Panc1 (cell line): ENCODE measurements at regions not wholly inside any gene's neighbourhood (a gene's known extent, or its start where the extent isn't known, plus 50 kb on each side); places are given as distances from the start of the nearest gene placed in this dataset.

Experiments
- ATAC-seq: fragments of 200-7000 bp; cut with Tn5 transposase; 2 replicates; pipeline ENCODE4 v1.9.1; 2020; ENCODE audit warnings: mild to moderate bottlenecking, moderate library complexity
- BruUV-seq: library from RNA; stranded (reverse); fragments of 400-500 nt; replicated peaks from 2 replicates; lab custom pipeline; 2021; lab: Mats Ljungman, UMichigan
- CTCF ChIA-PET: fragments of 300-600 bp; sonication (Branson Sonifier 250); formaldehyde crosslinking; loops from one replicate; lab custom pipeline; 2022; ENCODE audit warnings: antibody characterized with exemption; lab: Charles Lee
- POLR2A ChIA-PET: fragments of 300-600 bp; sonication (Branson Sonifier 250); formaldehyde crosslinking; loops from one replicate; lab custom pipeline; 2022; ENCODE audit warnings: antibody characterized with exemption; lab: Charles Lee
- DNase-seq: peaks from one replicate; pipeline ENCODE4 v3.0.0-alpha.2; 2010; ENCODE audit warnings: low read depth, low spot score
- H3K27ac ChIP-seq: 2 replicates; pipeline ENCODE4 v1.5.1; 2011; ENCODE audit warnings: mild to moderate bottlenecking, low read length, inconsistent platforms
- H3K27me3 ChIP-seq: fragments of 200-500 bp; sonication (Bioruptor generic); 2 replicates; pipeline ENCODE4 v1.6.0; 2014; ENCODE audit warnings: low read length, inconsistent platforms; ENCODE audit not compliant: control insufficient read depth, insufficient read depth
- H3K36me3 ChIP-seq: fragments of 200-500 bp; sonication (Bioruptor generic); 2 replicates; pipeline ENCODE4 v1.5.1; 2014; ENCODE audit warnings: inconsistent platforms, mild to moderate bottlenecking, low read length, moderate library complexity; ENCODE audit not compliant: control insufficient read depth, insufficient read depth
- H3K4me1 ChIP-seq: 2 replicates; pipeline ENCODE4 v1.5.1; 2011; ENCODE audit warnings: inconsistent platforms, mild to moderate bottlenecking, low read length, moderate library complexity; ENCODE audit not compliant: control insufficient read depth, insufficient read depth
- H3K4me3 ChIP-seq, 2 experiments: 2 replicates each; pipeline ENCODE4 v1.5.1; 2011 to 2012; ENCODE audit warnings: low read depth in 2 of 2, low read length in 2 of 2, mild to moderate bottlenecking in 2 of 2, inconsistent platforms in 1 of 2, moderate library complexity in 1 of 2
- H3K9me3 ChIP-seq: fragments of 200-500 bp; sonication (Bioruptor generic); 2 replicates; pipeline ENCODE4 v1.5.1; 2014; ENCODE audit warnings: low read depth, mild to moderate bottlenecking, inconsistent platforms, low read length, moderate library complexity; ENCODE audit not compliant: control insufficient read depth, insufficient read depth
- POLR2AphosphoS5 ChIP-seq: IDR thresholded peaks from 2 replicates; pipeline ENCODE4 v1.6.1; 2012; ENCODE audit warnings: mild to moderate bottlenecking, low read depth, low read length, moderate library complexity
- SIN3A ChIP-seq: IDR thresholded peaks from 2 replicates; pipeline ENCODE4 v1.6.1; 2012; ENCODE audit warnings: low read depth, mild to moderate bottlenecking, low read length, moderate library complexity, borderline replicate concordance; ENCODE audit not compliant: insufficient read depth
- TCF7L2 ChIP-seq: IDR thresholded peaks from 2 replicates; pipeline ENCODE4 v1.6.1; 2011; ENCODE audit warnings: mild to moderate bottlenecking, low read depth, low read length, inconsistent platforms
- in situ Hi-C: cut with HindIII; loops from 2 replicates; pipeline ENCODE4 v1.10.0; 2016; ENCODE audit warnings: low sequenced_read_pairs, low pct_unique_long_range_greater_than_20kb
- intact Hi-C: fragments of 100-400 bp; cut with micrococcal nuclease; formaldehyde crosslinking; loops from one replicate; pipeline ENCODE4 v1.10.0; 2022; ENCODE audit not compliant: unreplicated experiment
- TF ChIP-seq, protein P1 (sequence below): fragments of 450-650 bp; IDR thresholded peaks from 2 replicates; pipeline ENCODE4 v1.5.1; 2017; ENCODE audit warnings: mild to moderate bottlenecking
- TF ChIP-seq, protein P2 (sequence below), 2 experiments: IDR thresholded peaks; 2 replicates each; pipeline ENCODE4 v1.6.1; 2011 to 2012; ENCODE audit warnings: low read depth in 2 of 2, control low read depth in 1 of 2, low read length in 1 of 2, mild to moderate bottlenecking in 1 of 2, moderate library complexity in 1 of 2; ENCODE audit not compliant: insufficient read depth in 1 of 2

DNA sequence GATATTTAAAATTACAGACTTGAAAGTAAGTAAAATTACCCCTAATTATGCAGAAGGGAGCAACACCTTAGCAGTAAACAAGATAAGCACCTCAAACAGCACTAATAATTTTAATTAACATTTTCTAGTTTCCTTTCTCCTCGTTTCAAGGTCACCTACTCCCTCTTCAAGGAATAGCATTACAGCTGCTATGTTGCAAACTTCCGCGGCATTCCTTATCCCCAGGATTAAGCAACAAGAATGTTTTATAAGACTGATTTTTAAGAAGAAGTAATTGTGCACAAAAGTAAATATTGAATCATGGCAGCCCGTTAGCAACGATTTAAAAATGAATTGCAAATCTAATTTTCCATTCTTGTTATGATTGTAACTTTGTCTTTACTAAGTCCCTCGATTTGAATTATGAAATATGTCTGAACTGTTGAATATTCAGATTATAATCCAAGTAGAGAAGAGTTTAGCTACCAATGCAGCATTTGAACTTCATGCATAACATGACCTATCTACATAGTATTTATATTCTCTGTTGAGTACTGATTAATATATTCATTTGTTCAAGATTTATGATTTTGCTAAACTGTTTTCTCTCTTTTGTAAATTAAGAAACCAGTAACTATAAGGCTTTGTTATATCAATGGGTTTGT, 593.5 kb upstream of the MGMT start:
- ChIA-PET POLR2A (no interaction called here), CTCF (no interaction called here)
- ATAC-seq, result no peak
- H3K27ac ChIP-seq, result no peak overlapping the region
- intact Hi-C loops (no loop called here), in situ Hi-C loops (no loop called here)
- TF ChIP-seq, protein P1, sequence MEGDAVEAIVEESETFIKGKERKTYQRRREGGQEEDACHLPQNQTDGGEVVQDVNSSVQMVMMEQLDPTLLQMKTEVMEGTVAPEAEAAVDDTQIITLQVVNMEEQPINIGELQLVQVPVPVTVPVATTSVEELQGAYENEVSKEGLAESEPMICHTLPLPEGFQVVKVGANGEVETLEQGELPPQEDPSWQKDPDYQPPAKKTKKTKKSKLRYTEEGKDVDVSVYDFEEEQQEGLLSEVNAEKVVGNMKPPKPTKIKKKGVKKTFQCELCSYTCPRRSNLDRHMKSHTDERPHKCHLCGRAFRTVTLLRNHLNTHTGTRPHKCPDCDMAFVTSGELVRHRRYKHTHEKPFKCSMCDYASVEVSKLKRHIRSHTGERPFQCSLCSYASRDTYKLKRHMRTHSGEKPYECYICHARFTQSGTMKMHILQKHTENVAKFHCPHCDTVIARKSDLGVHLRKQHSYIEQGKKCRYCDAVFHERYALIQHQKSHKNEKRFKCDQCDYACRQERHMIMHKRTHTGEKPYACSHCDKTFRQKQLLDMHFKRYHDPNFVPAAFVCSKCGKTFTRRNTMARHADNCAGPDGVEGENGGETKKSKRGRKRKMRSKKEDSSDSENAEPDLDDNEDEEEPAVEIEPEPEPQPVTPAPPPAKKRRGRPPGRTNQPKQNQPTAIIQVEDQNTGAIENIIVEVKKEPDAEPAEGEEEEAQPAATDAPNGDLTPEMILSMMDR, result no peak
- TF ChIP-seq TCF7L2, result no peak
- no peak for TF ChIP-seq POLR2AphosphoS5
- TF ChIP-seq SIN3A, result no peak
- TF ChIP-seq, protein P2, sequence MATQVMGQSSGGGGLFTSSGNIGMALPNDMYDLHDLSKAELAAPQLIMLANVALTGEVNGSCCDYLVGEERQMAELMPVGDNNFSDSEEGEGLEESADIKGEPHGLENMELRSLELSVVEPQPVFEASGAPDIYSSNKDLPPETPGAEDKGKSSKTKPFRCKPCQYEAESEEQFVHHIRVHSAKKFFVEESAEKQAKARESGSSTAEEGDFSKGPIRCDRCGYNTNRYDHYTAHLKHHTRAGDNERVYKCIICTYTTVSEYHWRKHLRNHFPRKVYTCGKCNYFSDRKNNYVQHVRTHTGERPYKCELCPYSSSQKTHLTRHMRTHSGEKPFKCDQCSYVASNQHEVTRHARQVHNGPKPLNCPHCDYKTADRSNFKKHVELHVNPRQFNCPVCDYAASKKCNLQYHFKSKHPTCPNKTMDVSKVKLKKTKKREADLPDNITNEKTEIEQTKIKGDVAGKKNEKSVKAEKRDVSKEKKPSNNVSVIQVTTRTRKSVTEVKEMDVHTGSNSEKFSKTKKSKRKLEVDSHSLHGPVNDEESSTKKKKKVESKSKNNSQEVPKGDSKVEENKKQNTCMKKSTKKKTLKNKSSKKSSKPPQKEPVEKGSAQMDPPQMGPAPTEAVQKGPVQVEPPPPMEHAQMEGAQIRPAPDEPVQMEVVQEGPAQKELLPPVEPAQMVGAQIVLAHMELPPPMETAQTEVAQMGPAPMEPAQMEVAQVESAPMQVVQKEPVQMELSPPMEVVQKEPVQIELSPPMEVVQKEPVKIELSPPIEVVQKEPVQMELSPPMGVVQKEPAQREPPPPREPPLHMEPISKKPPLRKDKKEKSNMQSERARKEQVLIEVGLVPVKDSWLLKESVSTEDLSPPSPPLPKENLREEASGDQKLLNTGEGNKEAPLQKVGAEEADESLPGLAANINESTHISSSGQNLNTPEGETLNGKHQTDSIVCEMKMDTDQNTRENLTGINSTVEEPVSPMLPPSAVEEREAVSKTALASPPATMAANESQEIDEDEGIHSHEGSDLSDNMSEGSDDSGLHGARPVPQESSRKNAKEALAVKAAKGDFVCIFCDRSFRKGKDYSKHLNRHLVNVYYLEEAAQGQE (IDR thresholded peaks at IDR 0.05; ENCODE audit: insufficient read depth in 1 of 2, low read depth in 2 of 2, low read length in 1 of 2), result no peak
- H3K27me3 ChIP-seq, result peaks cover 10% of the 10 kb centered on the region; the same call in 1 of the 2 replicates
- H3K9me3 ChIP-seq, result no peaks in the 10 kb centered on the region
- no peaks in the 10 kb centered on the region; the same call in 1 of the 2 replicates for H3K4me1 ChIP-seq
- BruUV-seq, result no TSS peak
- no peaks in the 10 kb centered on the region for H3K36me3 ChIP-seq
- no peak for DNase-seq
- no peak overlapping the region for H3K4me3 ChIP-seq

DNA sequence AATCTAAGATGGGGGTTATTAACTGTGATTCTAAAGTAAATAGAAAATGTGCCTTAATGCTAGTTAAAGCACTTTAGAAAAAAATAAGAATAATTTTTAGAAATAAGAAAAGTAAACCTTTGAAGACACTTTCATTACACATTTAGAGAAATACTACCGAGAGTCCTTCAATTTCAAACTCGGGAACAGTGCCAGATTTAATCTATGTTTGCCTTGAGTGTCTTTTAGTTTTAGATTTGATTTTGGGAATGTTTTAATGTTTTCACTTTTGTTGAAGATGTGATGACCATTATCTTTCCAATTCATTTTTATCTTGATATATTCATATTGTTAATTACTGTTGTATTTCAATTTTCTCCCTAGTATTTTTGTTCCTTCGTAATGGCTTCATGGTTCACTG, 592.7 kb upstream of the MGMT start:
- CTCF ChIA-PET, result no interaction called here
- intact Hi-C loops, result no loop called here

More for the DNA sequence above, 592.7 kb upstream of the MGMT start:
- Histone ChIP-seq H3K4me3 (no peak overlapping the region), H3K9me3 (no peaks in the 10 kb centered on the region), H3K4me1 (no peaks in the 10 kb centered on the region; the same call in 1 of the 2 replicates), H3K27ac (no peak overlapping the region), H3K27me3 (peaks cover 10% of the 10 kb centered on the region; the same call in 1 of the 2 replicates), H3K36me3 (no peaks in the 10 kb centered on the region)
- in situ Hi-C loops, result no loop called here
- TF ChIP-seq TCF7L2, result no peak
- TF ChIP-seq, protein P1, result no peak
- TF ChIP-seq POLR2AphosphoS5, result no peak
- TF ChIP-seq, protein P2 (IDR thresholded peaks at IDR 0.05; ENCODE audit: insufficient read depth in 1 of 2, low read depth in 2 of 2, low read length in 1 of 2), result no peak
- no peak for TF ChIP-seq SIN3A
- BruUV-seq, result no TSS peak
- ATAC-seq (no peak), DNase-seq (no peak)
- POLR2A ChIA-PET, result no interaction called here
